ENCODE measurements at regions not wholly inside any gene's neighbourhood (a gene's known extent, or its start where the extent isn't known, plus 50 kb on each side); places are given as distances from the start of the nearest gene placed in this dataset.
"Not testable (repeated sequence)": the region's sequence is repeated elsewhere in the genome, so short reads cannot be mapped to it uniquely, and the experiment has no call there.

DNA sequence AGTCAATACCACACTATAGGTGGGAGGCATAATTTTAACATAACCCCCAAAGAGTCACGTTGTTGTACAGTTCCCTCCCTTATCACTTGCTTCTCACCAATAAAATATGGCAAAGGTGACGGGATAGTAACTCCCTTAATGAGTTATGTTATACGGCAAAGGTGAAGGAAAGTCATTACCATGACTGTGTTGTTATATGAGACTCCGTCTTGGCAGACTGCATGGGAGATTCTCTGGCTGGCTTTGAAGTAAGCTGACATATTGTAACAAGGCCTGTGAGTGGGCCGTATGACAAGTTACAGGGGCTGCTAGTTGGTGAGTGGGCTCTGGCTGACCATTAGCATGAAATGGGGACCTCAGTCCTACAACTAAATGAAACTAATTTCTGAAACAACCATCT lies 366.4 kb upstream of the FTMT start:
- Histone ChIP-seq H3K27me3 (no peaks in the 10 kb centered on the region), H3K36me3 (ENCODE audit: low read depth, missing control alignments) (no peaks in the 10 kb centered on the region), H3K4me1 (no peaks in the 10 kb centered on the region), H3K9me3 (no peaks in the 10 kb centered on the region), H3K4me3 (no peak overlapping the region), H3K27ac (no peak overlapping the region)
- TF ChIP-seq POLR2A (IDR thresholded peaks at IDR 0.05) = no peak
- TF ChIP-seq, protein P1, sequence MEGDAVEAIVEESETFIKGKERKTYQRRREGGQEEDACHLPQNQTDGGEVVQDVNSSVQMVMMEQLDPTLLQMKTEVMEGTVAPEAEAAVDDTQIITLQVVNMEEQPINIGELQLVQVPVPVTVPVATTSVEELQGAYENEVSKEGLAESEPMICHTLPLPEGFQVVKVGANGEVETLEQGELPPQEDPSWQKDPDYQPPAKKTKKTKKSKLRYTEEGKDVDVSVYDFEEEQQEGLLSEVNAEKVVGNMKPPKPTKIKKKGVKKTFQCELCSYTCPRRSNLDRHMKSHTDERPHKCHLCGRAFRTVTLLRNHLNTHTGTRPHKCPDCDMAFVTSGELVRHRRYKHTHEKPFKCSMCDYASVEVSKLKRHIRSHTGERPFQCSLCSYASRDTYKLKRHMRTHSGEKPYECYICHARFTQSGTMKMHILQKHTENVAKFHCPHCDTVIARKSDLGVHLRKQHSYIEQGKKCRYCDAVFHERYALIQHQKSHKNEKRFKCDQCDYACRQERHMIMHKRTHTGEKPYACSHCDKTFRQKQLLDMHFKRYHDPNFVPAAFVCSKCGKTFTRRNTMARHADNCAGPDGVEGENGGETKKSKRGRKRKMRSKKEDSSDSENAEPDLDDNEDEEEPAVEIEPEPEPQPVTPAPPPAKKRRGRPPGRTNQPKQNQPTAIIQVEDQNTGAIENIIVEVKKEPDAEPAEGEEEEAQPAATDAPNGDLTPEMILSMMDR (IDR thresholded peaks at IDR 0.05) = no peak
- intact Hi-C loops (cut with DNase I; ENCODE audit: low total_unique reads) = no loop called here
- WGBS, 2 donors = 32 to 51% methylated on average over 5 of the region's 5 CpGs
- DNase-seq = no peak

DNA sequence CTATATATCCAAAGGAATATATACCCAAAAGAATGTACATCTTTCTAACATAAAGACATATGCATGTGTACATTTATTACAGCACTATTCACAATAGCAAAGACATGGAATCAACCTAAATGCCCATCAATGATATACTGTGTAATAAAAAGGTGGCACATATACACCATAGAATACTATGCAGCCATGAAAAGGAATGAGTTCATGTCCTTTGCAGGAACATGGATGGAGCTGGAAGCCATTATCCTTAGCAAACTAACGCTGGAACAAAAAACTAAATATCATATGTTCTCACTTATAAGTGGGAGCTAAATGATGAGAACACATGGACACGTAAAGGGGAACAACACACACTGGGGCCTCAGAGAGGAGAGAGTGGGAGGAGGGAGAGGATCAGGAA lies 365.7 kb upstream of the FTMT start:
- H3K36me3 ChIP-seq (ENCODE audit: low read depth, missing control alignments); intact Hi-C loops (cut with DNase I; ENCODE audit: low total_unique reads); H3K27me3 ChIP-seq; H3K9me3 ChIP-seq; H3K27ac ChIP-seq; DNase-seq; H3K4me1 ChIP-seq; H3K4me3 ChIP-seq: not testable (repeated sequence)
- WGBS, 2 donors = 88 to 95% methylated on average over 2 of the region's 2 CpGs

DNA sequence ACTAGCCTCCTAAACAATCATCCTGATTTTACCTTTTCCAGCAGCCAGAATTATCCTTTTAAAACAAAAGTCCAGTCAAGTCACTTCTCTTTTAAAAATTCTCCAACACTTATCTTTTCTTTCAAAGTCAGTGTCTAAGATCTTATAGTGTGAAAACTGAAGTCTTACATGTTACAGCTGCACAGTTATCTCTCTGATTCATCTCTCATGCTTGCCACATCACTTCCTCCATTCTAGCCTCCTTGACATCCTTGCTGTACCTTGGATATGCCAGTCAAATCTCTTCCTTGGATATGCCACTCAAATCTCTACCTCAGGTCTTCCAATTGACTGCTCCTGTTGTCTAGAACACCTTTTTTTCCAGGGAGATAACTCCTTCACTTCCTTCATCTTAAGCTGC lies 361.7 kb upstream of the FTMT start:
- Histone ChIP-seq H3K4me3 (no peak overlapping the region), H3K9me3 (no peaks in the 10 kb centered on the region), H3K27me3 (no peaks in the 10 kb centered on the region), H3K4me1 (no peaks in the 10 kb centered on the region), H3K36me3 (ENCODE audit: low read depth, missing control alignments) (no peaks in the 10 kb centered on the region), H3K27ac (no peak overlapping the region)
- intact Hi-C loops (cut with DNase I; ENCODE audit: low total_unique reads) = no loop called here
- DNase-seq = no peak
- TF ChIP-seq, protein P1 (IDR thresholded peaks at IDR 0.05) = no peak
- no peak for TF ChIP-seq POLR2A (IDR thresholded peaks at IDR 0.05)

DNA sequence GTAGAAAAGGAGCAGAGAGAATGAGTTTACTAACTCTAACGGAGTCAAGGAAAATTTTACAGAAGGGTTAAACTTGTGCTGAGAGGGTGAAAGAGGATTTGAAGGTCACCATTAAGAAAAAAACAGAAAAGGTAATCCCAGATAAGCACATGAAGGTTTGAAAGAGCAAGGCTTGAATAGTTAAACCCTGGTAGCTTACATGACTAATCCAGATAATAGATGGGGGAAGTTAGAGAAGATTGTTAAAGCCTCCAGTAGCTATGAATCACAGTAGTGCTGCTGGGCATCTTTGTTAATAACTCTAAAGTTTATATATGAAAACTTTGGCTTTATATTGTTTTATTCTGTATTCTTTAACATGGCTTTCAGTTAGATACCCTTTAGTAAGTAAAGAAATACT lies 354.5 kb upstream of the FTMT start:
- no peaks in the 10 kb centered on the region for H3K27me3 ChIP-seq
- no peak for TF ChIP-seq POLR2A (IDR thresholded peaks at IDR 0.05)
- TF ChIP-seq, protein P1 (IDR thresholded peaks at IDR 0.05) = no peak
- H3K4me3 ChIP-seq = no peak overlapping the region
- no peaks in the 10 kb centered on the region for H3K4me1 ChIP-seq
- no peak for DNase-seq
- 81 to 89% methylated on average over 1 of the region's 1 CpG for WGBS, 2 donors
- H3K36me3 ChIP-seq (ENCODE audit: low read depth, missing control alignments) = no peaks in the 10 kb centered on the region
- intact Hi-C loops (cut with DNase I; ENCODE audit: low total_unique reads) = no loop called here
- no peaks in the 10 kb centered on the region for H3K9me3 ChIP-seq
- H3K27ac ChIP-seq = no peak overlapping the region

DNA sequence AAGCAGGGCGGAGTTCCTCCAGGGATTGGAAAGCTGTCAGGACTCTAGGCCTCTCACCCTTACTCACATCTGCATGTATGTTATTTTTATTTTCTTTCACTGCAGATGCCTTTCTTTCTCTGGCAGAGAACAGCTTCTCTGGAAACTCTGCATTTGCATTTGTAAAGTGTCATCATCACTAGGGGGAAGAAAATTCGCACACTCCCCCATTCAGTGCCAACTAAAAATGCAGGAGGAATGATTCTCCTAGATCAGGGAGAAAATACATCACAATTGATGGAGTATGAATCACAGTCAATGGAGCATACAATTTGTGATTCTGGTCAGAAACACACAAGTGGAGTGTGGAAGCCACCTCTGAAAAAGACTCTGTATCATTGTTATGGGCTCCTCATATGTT lies 351.4 kb upstream of the FTMT start:
- intact Hi-C loops (cut with DNase I; ENCODE audit: low total_unique reads) = no loop called here
- DNase-seq = no peak
- Histone ChIP-seq H3K27me3 (no peaks in the 10 kb centered on the region), H3K36me3 (ENCODE audit: low read depth, missing control alignments) (no peaks in the 10 kb centered on the region), H3K27ac (no peak overlapping the region), H3K4me3 (no peak overlapping the region), H3K9me3 (no peaks in the 10 kb centered on the region), H3K4me1 (no peaks in the 10 kb centered on the region)
- 74 to 76% methylated on average over 2 of the region's 2 CpGs for WGBS, 2 donors
- TF ChIP-seq, protein P1 (IDR thresholded peaks at IDR 0.05) = no peak
- no peak for TF ChIP-seq POLR2A (IDR thresholded peaks at IDR 0.05)

All from testis (tissue), 2 donors.